IMR-90 (cell line): ENCODE measurements at regions not wholly inside any gene's neighbourhood (a gene's known extent, or its start where the extent isn't known, plus 50 kb on each side); places are given as distances from the start of the nearest gene placed in this dataset.

ENCODE experiments used
- BHLHE40 ChIP-seq: fragments of 150-350 bp; IDR thresholded peaks from 2 replicates; pipeline ENCODE4 v1.6.1; 2016; ENCODE audit warnings: mild to moderate bottlenecking, low read depth, low read length
- CEBPB ChIP-seq: IDR thresholded peaks from 2 replicates; pipeline ENCODE4 v1.6.1; 2012; ENCODE audit warnings: low read depth, low read length, improper control_type of control experiment
- CTCF ChIP-seq: conservative IDR thresholded peaks from 2 replicates; pipeline ENCODE4 v1.5.1; 2012; ENCODE audit warnings: mild to moderate bottlenecking, low read depth, low read length, improper control_type of control experiment
- ELK1 ChIP-seq: fragments of 150-350 bp; IDR thresholded peaks from 2 replicates; pipeline ENCODE4 v1.6.1; 2016; ENCODE audit warnings: low read depth, mild to moderate bottlenecking, low read length, moderate library complexity, borderline replicate concordance
- FOS ChIP-seq: fragments of 150-350 bp; IDR thresholded peaks from 2 replicates; pipeline ENCODE4 v1.6.1; 2016; ENCODE audit warnings: low read depth, low read length
- MAFK ChIP-seq: IDR thresholded peaks from 2 replicates; pipeline ENCODE4 v1.6.1; 2012; ENCODE audit warnings: low read depth, low read length, improper control_type of control experiment
- MAZ ChIP-seq: IDR thresholded peaks from 2 replicates; pipeline ENCODE4 v1.6.1; 2012; ENCODE audit warnings: low read depth, mild to moderate bottlenecking, low read length, improper control_type of control experiment, moderate library complexity, borderline replicate concordance
- MXI1 ChIP-seq: IDR thresholded peaks from 2 replicates; pipeline ENCODE4 v1.6.1; 2012; ENCODE audit warnings: low read depth, mild to moderate bottlenecking, low read length, moderate library complexity, borderline replicate concordance
- POLR2A ChIP-seq: IDR thresholded peaks from 2 replicates; pipeline ENCODE4 v1.6.1; 2012; ENCODE audit warnings: mild to moderate bottlenecking, low read depth, low read length
- RAD21 ChIP-seq: IDR thresholded peaks from 2 replicates; pipeline ENCODE4 v1.6.1; 2012; ENCODE audit warnings: low read length, improper control_type of control experiment
- RFX5 ChIP-seq: IDR thresholded peaks from 2 replicates; pipeline ENCODE4 v1.8.0; 2012; ENCODE audit warnings: low read depth, mild to moderate bottlenecking, low read length, moderate library complexity
- SMC3 ChIP-seq: fragments of 150-350 bp; IDR thresholded peaks from 2 replicates; pipeline ENCODE4 v1.6.1; 2016; ENCODE audit warnings: low read depth, mild to moderate bottlenecking, antibody characterized with exemption, low read length, moderate library complexity
- USF2 ChIP-seq: fragments of 150-350 bp; IDR thresholded peaks from 2 replicates; pipeline ENCODE4 v1.6.1; 2017; ENCODE audit warnings: mild to moderate bottlenecking, antibody characterized with exemption, low read length, low read depth

- TF ChIP-seq CTCF (no peak), POLR2A (no peak), MAZ (no peak), RAD21 (no peak), SMC3 (no peak), MAFK (no peak), CEBPB (no peak), FOS (no peak), RFX5 (no peak), BHLHE40 (no peak), MXI1 (no peak), ELK1 (no peak), USF2 (no peak)
These were observed 66.8 kb upstream of the PHF21A start for GRCh38 chr11:46188017-46188416.
